SK-N-SH (cell line): ENCODE measurements at regions not wholly inside any gene's neighbourhood (a gene's known extent, or its start where the extent isn't known, plus 50 kb on each side); places are given as distances from the start of the nearest gene placed in this dataset.

Experiments
- CTCF ChIA-PET: fragments of 300-600, 350-600 bp; formaldehyde crosslinking; extraction: SDS; loops from one replicate; lab custom pipeline; 2021; lab: Yijun Ruan, JAX
- POLR2A ChIA-PET: fragments of 350-600 bp; sonication (Branson Sonifier 250); formaldehyde crosslinking; extraction: SDS; loops from one replicate; lab custom pipeline; 2020; ENCODE audit warnings: antibody characterized with exemption, inconsistent platforms; lab: Yijun Ruan, JAX
- DNase-seq: peaks from one replicate; pipeline ENCODE4 v3.0.0; 2012
- H2AFZ ChIP-seq: fragments of 200-600 bp; sonication (generic); 2 replicates; pipeline ENCODE4 v1.8.1; 2016; ENCODE audit warnings: antibody characterized with exemption, mild to moderate bottlenecking, low read depth
- H3F3A ChIP-seq: fragments of 200-600 bp; sonication (generic); replicated peaks from 2 replicates; pipeline ENCODE3; 2016; ENCODE audit warnings: antibody characterized with exemption, mild to moderate bottlenecking; ENCODE audit not compliant: insufficient read depth
- H3K27ac ChIP-seq, 2 experiments: fragments of 200-500 bp in 1 of 2; fragments of 200-600 bp in 1 of 2; sonication (Bioruptor generic) in 1 of 2; sonication (generic), shearing (Covaris generic) in 1 of 2; 2 replicates each; pipeline versions ENCODE4 v1.5.1 to v1.6.1; 2014 to 2016; ENCODE audit warnings: low read depth in 2 of 2, inconsistent platforms in 1 of 2, low read length in 1 of 2, mild to moderate bottlenecking in 1 of 2, mixed read lengths in 1 of 2
- H3K27me3 ChIP-seq: fragments of 200-600 bp; sonication (generic), shearing (Covaris generic); 2 replicates; pipeline ENCODE4 v1.6.1; 2016; ENCODE audit warnings: mixed run types; ENCODE audit not compliant: insufficient read depth
- H3K36me3 ChIP-seq, 2 experiments: fragments of 200-500 bp in 1 of 2; fragments of 200-600 bp in 1 of 2; sonication (Bioruptor generic) in 1 of 2; sonication (generic) in 1 of 2; replicated peaks in 1 of 2; 2 replicates each; pipeline versions ENCODE3 to v1.5.1; 2014 to 2016; ENCODE audit warnings: low read length in 1 of 2, mild to moderate bottlenecking in 1 of 2; ENCODE audit not compliant: insufficient read depth in 2 of 2, control insufficient read depth in 1 of 2
- H3K4me1 ChIP-seq, 2 experiments: fragments of 200-500 bp in 1 of 2; fragments of 200-600 bp in 1 of 2; sonication (Bioruptor generic) in 1 of 2; sonication (generic), shearing (Covaris generic) in 1 of 2; 2 replicates each; pipeline versions ENCODE4 v1.5.1 to v1.6.1; 2014 to 2016; ENCODE audit warnings: low read depth in 1 of 2, low read length in 1 of 2, mixed run types in 1 of 2; ENCODE audit not compliant: insufficient read depth in 2 of 2, control insufficient read depth in 1 of 2
- H3K4me2 ChIP-seq: fragments of 200-600 bp; sonication (generic), shearing (Covaris generic); 2 replicates; pipeline ENCODE4 v1.6.1; 2017; ENCODE audit warnings: mixed run types
- H3K4me3 ChIP-seq, 2 experiments: fragments of 200-500 bp in 1 of 2; fragments of 200-600 bp in 1 of 2; sonication (Bioruptor generic) in 1 of 2; sonication (generic), shearing (Covaris generic) in 1 of 2; 2 replicates each; pipeline versions ENCODE4 v1.5.1 to v1.8.1; 2014 to 2016; ENCODE audit warnings: low read depth in 2 of 2, inconsistent platforms in 1 of 2, low read length in 1 of 2, mild to moderate bottlenecking in 1 of 2, mixed read lengths in 1 of 2, moderate library complexity in 1 of 2
- H3K79me2 ChIP-seq: fragments of 200-600 bp; sonication (generic); 2 replicates; pipeline ENCODE4 v1.8.1; 2017; ENCODE audit warnings: mild to moderate bottlenecking; ENCODE audit not compliant: insufficient read depth
- H3K9ac ChIP-seq: fragments of 200-600 bp; sonication (generic); 2 replicates; pipeline ENCODE4 v1.6.1; 2017; ENCODE audit warnings: mixed run types
- H3K9me2 ChIP-seq: fragments of 200-600 bp; sonication (generic); 2 replicates; pipeline ENCODE4 v1.6.1; 2017; ENCODE audit warnings: mixed run types
- H3K9me3 ChIP-seq: fragments of 200-600 bp; sonication (generic); 2 replicates; pipeline ENCODE4 v1.6.1; 2017; ENCODE audit warnings: mixed run types, mild to moderate bottlenecking, moderate library complexity
- H4K20me1 ChIP-seq: fragments of 200-600 bp; sonication (generic); 2 replicates; pipeline ENCODE4 v1.6.1; 2017; ENCODE audit warnings: mild to moderate bottlenecking, mixed run types; ENCODE audit not compliant: insufficient read depth
- CHD2 ChIP-seq: fragments of 150-350 bp; IDR thresholded peaks from 2 replicates; pipeline ENCODE4 v1.6.1; 2018; ENCODE audit warnings: low read length; ENCODE audit not compliant: partially characterized antibody
- EP300 ChIP-seq, 2 experiments: IDR thresholded peaks; 2 replicates each; pipeline versions ENCODE4 v1.4.0 to v1.6.1; 2012; ENCODE audit warnings: borderline replicate concordance in 1 of 2, low read depth in 1 of 2, low read length in 1 of 2
- FOSL2 ChIP-seq: IDR thresholded peaks from 2 replicates; pipeline ENCODE4 v1.4.0; 2012; ENCODE audit warnings: low read depth, mild to moderate bottlenecking, moderate library complexity, borderline replicate concordance
- FOXJ3 ChIP-seq: sonication (generic); formaldehyde crosslinking; IDR thresholded peaks from 2 replicates; pipeline ENCODE4 v1.5.1; 2020; ENCODE audit warnings: mild to moderate bottlenecking, missing genetic modification reagents
- JUND ChIP-seq: IDR thresholded peaks from 2 replicates; pipeline ENCODE4 v1.4.0; 2012
- MEF2A ChIP-seq: IDR thresholded peaks from 2 replicates; pipeline ENCODE4 v1.4.0; 2012; ENCODE audit warnings: low read depth, borderline replicate concordance
- MXI1 ChIP-seq: IDR thresholded peaks from 2 replicates; pipeline ENCODE4 v1.6.1; 2012; ENCODE audit warnings: mild to moderate bottlenecking, low read depth, low read length, improper control_type of control experiment
- NFIC ChIP-seq: IDR thresholded peaks from 2 replicates; pipeline ENCODE4 v1.4.0; 2012; ENCODE audit warnings: borderline replicate concordance
- RAD21 ChIP-seq: IDR thresholded peaks from 2 replicates; pipeline ENCODE4 v1.6.1; 2012; ENCODE audit warnings: mild to moderate bottlenecking, low read length
- REST ChIP-seq: IDR thresholded peaks from 2 replicates; pipeline ENCODE4 v1.6.1; 2012; ENCODE audit warnings: mild to moderate bottlenecking, low read depth, low read length, moderate library complexity
- RFX5 ChIP-seq: IDR thresholded peaks from 2 replicates; pipeline ENCODE4 v1.6.1; 2012; ENCODE audit warnings: mild to moderate bottlenecking, improper control_type of control experiment, low read length
- RXRA ChIP-seq: IDR thresholded peaks from 2 replicates; pipeline ENCODE4 v1.4.0; 2012; ENCODE audit warnings: low read depth, mild to moderate bottlenecking, borderline replicate concordance
- SIN3A ChIP-seq: IDR thresholded peaks from 2 replicates; pipeline ENCODE4 v1.6.1; 2012; ENCODE audit warnings: low read depth, mild to moderate bottlenecking, low read length, moderate library complexity, borderline replicate concordance
- SMC3 ChIP-seq: IDR thresholded peaks from 2 replicates; pipeline ENCODE4 v1.6.1; 2012; ENCODE audit warnings: low read depth, low read length, improper control_type of control experiment
- TAF1 ChIP-seq: IDR thresholded peaks from 2 replicates; pipeline ENCODE4 v1.6.1; 2012; ENCODE audit warnings: low read depth, mild to moderate bottlenecking, low read length, moderate library complexity, borderline replicate concordance
- TCF12 ChIP-seq: IDR thresholded peaks from 2 replicates; pipeline ENCODE4 v1.4.0; 2012
- USF1 ChIP-seq: IDR thresholded peaks from 2 replicates; pipeline ENCODE4 v1.4.0; 2012; ENCODE audit warnings: low read depth, borderline replicate concordance
- YY1 ChIP-seq: IDR thresholded peaks from 2 replicates; pipeline ENCODE4 v1.4.0; 2012; ENCODE audit warnings: low read depth, mild to moderate bottlenecking
- WGBS: methylation state at CpG from one replicate; pipeline ENCODE4 v1.1.6; 2017; ENCODE audit warnings: low lambda C conversion rate; 5-methylcytosine and 5-hydroxymethylcytosine counted together
- TF ChIP-seq, protein P1 (sequence below): IDR thresholded peaks from 2 replicates; pipeline ENCODE4 v1.4.0; 2012; ENCODE audit warnings: low read depth, borderline replicate concordance
- TF ChIP-seq, protein P2 (sequence below): fragments of 150-350 bp; IDR thresholded peaks from 2 replicates; pipeline ENCODE4 v1.6.1; 2017; ENCODE audit warnings: antibody characterized with exemption, low read length, low read depth, borderline replicate concordance

- no peak for TF ChIP-seq REST
- TF ChIP-seq, protein P1, sequence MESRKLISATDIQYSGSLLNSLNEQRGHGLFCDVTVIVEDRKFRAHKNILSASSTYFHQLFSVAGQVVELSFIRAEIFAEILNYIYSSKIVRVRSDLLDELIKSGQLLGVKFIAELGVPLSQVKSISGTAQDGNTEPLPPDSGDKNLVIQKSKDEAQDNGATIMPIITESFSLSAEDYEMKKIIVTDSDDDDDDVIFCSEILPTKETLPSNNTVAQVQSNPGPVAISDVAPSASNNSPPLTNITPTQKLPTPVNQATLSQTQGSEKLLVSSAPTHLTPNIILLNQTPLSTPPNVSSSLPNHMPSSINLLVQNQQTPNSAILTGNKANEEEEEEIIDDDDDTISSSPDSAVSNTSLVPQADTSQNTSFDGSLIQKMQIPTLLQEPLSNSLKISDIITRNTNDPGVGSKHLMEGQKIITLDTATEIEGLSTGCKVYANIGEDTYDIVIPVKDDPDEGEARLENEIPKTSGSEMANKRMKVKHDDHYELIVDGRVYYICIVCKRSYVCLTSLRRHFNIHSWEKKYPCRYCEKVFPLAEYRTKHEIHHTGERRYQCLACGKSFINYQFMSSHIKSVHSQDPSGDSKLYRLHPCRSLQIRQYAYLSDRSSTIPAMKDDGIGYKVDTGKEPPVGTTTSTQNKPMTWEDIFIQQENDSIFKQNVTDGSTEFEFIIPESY: no peak
- no peak for TF ChIP-seq MEF2A
- TF ChIP-seq YY1: no peak
- no peak for TF ChIP-seq JUND
- TF ChIP-seq TCF12: no peak
- TF ChIP-seq RAD21: no peak
- TF ChIP-seq FOSL2: no peak
- TF ChIP-seq, protein P2, sequence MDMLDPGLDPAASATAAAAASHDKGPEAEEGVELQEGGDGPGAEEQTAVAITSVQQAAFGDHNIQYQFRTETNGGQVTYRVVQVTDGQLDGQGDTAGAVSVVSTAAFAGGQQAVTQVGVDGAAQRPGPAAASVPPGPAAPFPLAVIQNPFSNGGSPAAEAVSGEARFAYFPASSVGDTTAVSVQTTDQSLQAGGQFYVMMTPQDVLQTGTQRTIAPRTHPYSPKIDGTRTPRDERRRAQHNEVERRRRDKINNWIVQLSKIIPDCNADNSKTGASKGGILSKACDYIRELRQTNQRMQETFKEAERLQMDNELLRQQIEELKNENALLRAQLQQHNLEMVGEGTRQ: no peak
Observed at GRCh38 chr7:114852293-114852692, 69.6 kb upstream of the MDFIC start (continued).

DNA sequence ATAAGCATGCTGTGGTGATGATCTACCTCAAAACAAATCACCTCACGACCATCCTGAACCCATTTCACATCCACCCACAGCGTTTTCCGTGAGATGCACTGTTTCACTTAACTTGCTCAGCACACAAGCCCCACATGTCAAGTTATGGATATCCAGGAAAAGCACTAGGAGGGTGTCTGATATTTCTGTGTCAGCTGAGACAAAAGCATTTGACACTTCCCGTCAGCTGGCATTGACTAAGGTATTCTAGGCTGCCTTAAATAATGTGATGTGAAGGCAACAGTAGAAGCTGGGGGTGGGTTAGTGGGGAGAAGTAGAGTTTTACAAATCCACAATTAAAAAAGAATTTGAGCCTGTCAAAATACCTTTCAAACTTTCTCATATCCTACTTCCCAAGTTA is 68.7 kb upstream of the MDFIC start:
- CTCF ChIA-PET: no interaction called here
- H3K9me3 ChIP-seq: no peaks in the 10 kb centered on the region
- WGBS: 4% methylated on average over 4 of the region's 4 CpGs

More for the DNA sequence above, 68.7 kb upstream of the MDFIC start:
- Histone ChIP-seq H3K27ac (no peak overlapping the region), H4K20me1 (no peaks in the 10 kb centered on the region), H3F3A (no peaks in the 10 kb centered on the region), H3K9me2 (peaks cover 4% of the 10 kb centered on the region; the same call in 1 of the 2 replicates), H2AFZ (no peak overlapping the region), H3K4me1 (no peaks in the 10 kb centered on the region; a peak in 1 of 4 replicates), H3K4me3 (no peak overlapping the region), H3K9ac (no peak overlapping the region), H3K36me3 (no peaks in the 10 kb centered on the region), H3K27me3 (no peaks in the 10 kb centered on the region), H3K79me2 (no peaks in the 10 kb centered on the region), H3K4me2 (no peak overlapping the region)
- DNase-seq: no peak
- TF ChIP-seq YY1 (no peak), RFX5 (no peak), MEF2A (no peak), CHD2 (no peak), RAD21 (no peak), SMC3 (no peak), TCF12 (no peak), NFIC (no peak), EP300 (IDR thresholded peaks at IDR 0.05; ENCODE audit: borderline replicate concordance in 1 of 2, low read depth in 1 of 2, low read length in 1 of 2) (no peak), FOXJ3 (CRISPR knock-in tag) (no peak), USF1 (no peak), SIN3A (no peak), TAF1 (no peak), RXRA (no peak), MXI1 (no peak), JUND (no peak)
- TF ChIP-seq, protein P1: no peak
- POLR2A ChIA-PET: no interaction called here
